Upper lobe of right lung (tissue), 1 donor: ENCODE measurements at regions not wholly inside any gene's neighbourhood (a gene's known extent, or its start where the extent isn't known, plus 50 kb on each side); places are given as distances from the start of the nearest gene placed in this dataset.

Source experiments
- ATAC-seq: fragments of 200-7000 bp; cut with Tn5 transposase; one replicate; pipeline ENCODE4 v1.9.1; 2020; ENCODE audit warnings: mild to moderate bottlenecking, moderate library complexity
- DNase-seq: peaks from one replicate; pipeline ENCODE4 v3.0.0-alpha.2; 2020
- H3K27ac ChIP-seq: fragments of 200-600 bp; one replicate; pipeline ENCODE4 v1.8.0; 2022
- H3K27me3 ChIP-seq: fragments of 200-600 bp; one replicate; pipeline ENCODE4 v1.8.0; 2022; ENCODE audit warnings: mild to moderate bottlenecking
- H3K36me3 ChIP-seq: fragments of 200-600 bp; one replicate; pipeline ENCODE4 v1.8.0; 2022
- H3K4me1 ChIP-seq: fragments of 200-600 bp; one replicate; pipeline ENCODE4 v1.8.0; 2022
- H3K4me3 ChIP-seq: fragments of 200-600 bp; one replicate; pipeline ENCODE4 v1.8.0; 2022; ENCODE audit warnings: mild to moderate bottlenecking
- H3K9me3 ChIP-seq: fragments of 200-600 bp; one replicate; pipeline ENCODE4 v1.8.0; 2022
- intact Hi-C: fragments of 100-400 bp; cut with DNase I; formaldehyde crosslinking; loops from one replicate; pipeline ENCODE4 v1.11.0; 2022
- TF ChIP-seq, protein P1 (sequence below): fragments of 200-600 bp; IDR thresholded peaks from one replicate; pipeline ENCODE4 v1.8.0; 2022; ENCODE audit warnings: antibody characterized with exemption
- donor health status: DM: no; HTN: yes; CAD: no; lungs with severe emphysema.

DNA sequence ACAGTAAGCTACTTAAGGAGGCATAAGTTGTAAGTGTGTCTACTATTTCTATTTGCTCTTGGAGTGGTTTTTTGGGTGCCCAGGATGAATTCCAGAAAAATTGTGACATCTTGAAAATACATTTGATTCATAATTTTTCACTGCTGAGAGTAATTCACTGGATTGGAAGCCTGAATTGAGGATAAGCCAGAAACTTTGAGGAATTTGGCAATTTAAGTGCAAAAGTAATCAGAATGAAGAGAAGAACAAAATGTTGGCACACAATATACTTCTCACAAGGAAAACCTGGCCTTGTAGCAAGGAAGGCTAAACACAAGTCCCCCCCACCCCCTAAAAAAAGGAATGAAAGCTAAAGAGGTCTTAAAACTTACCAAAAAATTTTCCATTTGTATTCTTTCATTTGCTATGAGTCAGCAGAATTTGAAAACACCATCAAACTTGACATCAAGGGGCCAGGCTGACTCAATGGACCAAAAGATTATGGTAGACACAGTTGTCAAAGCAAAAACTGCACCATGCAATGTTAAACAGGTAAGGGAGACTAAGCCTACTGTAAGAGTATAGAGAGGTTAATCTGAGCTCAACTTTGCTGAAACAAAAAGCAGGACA is 840.0 kb downstream of the FRK start:
- intact Hi-C loops = no loop called here
- no peak overlapping the region for H3K4me3 ChIP-seq
- no peaks in the 10 kb centered on the region for H3K27me3 ChIP-seq
- no peak for ATAC-seq
- DNase-seq = no peak
- no peaks in the 10 kb centered on the region for H3K4me1 ChIP-seq
- TF ChIP-seq, protein P1, sequence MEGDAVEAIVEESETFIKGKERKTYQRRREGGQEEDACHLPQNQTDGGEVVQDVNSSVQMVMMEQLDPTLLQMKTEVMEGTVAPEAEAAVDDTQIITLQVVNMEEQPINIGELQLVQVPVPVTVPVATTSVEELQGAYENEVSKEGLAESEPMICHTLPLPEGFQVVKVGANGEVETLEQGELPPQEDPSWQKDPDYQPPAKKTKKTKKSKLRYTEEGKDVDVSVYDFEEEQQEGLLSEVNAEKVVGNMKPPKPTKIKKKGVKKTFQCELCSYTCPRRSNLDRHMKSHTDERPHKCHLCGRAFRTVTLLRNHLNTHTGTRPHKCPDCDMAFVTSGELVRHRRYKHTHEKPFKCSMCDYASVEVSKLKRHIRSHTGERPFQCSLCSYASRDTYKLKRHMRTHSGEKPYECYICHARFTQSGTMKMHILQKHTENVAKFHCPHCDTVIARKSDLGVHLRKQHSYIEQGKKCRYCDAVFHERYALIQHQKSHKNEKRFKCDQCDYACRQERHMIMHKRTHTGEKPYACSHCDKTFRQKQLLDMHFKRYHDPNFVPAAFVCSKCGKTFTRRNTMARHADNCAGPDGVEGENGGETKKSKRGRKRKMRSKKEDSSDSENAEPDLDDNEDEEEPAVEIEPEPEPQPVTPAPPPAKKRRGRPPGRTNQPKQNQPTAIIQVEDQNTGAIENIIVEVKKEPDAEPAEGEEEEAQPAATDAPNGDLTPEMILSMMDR = no peak
- H3K9me3 ChIP-seq = no peaks in the 10 kb centered on the region
- H3K27ac ChIP-seq = no peak overlapping the region
- H3K36me3 ChIP-seq = no peaks in the 10 kb centered on the region

DNA sequence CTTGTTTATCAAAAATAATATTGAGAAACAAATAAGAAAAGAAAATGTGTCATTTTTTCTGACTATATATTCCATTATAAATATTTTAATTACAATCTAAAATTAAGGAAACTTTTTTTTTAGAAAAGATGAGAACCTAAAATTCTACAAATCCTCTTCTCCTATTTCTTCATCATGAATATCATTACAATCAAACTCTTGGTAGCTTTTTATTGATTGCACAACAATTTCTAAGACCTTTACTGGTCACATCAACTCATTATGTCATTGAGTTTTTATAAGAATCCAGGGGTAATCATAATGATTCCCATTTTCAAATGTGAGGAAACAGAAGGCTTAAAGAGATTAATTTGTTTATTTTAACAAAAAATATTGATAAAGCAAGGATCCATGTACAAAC is 841.0 kb downstream of the FRK start:
- intact Hi-C loops = no loop called here
- ATAC-seq (no peak), DNase-seq (no peak)
- Histone ChIP-seq H3K4me1 (no peaks in the 10 kb centered on the region), H3K9me3 (no peaks in the 10 kb centered on the region), H3K27ac (no peak overlapping the region), H3K27me3 (no peaks in the 10 kb centered on the region), H3K4me3 (no peak overlapping the region), H3K36me3 (no peaks in the 10 kb centered on the region)
- TF ChIP-seq, protein P1 = no peak

DNA sequence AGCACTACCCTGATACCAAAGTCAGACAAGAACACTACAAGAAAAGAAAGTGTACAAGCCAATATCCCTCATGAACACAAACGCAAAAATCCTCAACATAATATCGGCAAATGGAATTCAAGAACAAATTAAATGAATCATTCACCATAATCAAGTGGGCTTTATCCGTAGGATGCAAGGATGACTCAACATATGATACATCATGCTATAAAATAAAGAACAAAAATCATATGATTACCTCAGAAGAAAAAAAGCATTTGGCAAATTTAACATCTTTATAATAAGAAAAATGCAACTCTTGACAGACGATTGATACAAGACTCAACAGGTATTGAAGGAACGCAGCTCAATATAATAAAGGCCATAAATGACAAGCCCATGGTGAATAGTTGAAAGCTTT is 843.9 kb downstream of the FRK start:
- DNase-seq = no peak
- ATAC-seq = no peak
- TF ChIP-seq, protein P1 = no peak
- H3K27me3 ChIP-seq = no peaks in the 10 kb centered on the region
- H3K36me3 ChIP-seq = no peaks in the 10 kb centered on the region
- H3K4me1 ChIP-seq = no peaks in the 10 kb centered on the region
- intact Hi-C loops = no loop called here
- H3K4me3 ChIP-seq = no peak overlapping the region
- H3K9me3 ChIP-seq = no peaks in the 10 kb centered on the region
- no peak overlapping the region for H3K27ac ChIP-seq

DNA sequence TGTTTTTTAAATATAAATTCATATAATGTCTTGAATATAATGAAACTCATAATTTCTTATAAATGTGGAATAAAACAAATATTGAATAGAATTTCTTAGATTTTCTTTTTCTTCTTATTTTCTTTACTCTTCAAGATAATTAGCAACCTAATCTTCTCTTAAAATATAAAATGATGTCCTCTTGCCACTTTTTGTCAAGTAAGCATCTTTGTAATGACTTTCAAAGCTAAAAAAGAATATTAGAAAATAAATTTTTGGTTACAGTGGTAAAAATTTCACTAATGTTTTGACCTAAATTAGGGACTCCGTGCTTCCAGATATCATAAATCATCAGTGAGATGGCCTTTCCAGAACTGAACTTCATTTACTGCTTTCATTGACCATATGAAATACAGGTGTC is 846.4 kb downstream of the FRK start:
- intact Hi-C loops = no loop called here
- H3K36me3 ChIP-seq = no peaks in the 10 kb centered on the region
- no peak for ATAC-seq
- DNase-seq = no peak
- H3K27me3 ChIP-seq = no peaks in the 10 kb centered on the region
- H3K4me1 ChIP-seq = no peaks in the 10 kb centered on the region
- no peak overlapping the region for H3K4me3 ChIP-seq
- H3K9me3 ChIP-seq = no peaks in the 10 kb centered on the region
- no peak overlapping the region for H3K27ac ChIP-seq
- TF ChIP-seq, protein P1 = no peak

DNA sequence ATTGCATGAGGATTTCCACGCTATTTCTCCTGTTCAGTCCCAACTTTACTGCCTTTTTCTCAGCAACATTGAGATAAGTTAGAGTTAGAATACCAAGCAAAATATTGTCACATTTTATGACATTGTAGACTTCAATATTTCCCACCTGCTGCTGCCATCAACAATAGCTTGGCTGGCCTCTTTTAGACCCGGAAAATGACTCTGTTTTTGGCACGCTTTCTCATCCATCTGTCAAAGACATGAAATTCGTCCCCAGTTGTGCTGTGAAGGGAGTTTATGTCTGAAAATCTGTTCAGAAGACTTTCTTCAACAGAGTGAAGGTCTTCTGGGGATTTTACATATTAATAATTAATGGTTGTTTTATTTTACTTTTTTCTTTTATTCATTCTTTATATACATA is 857.3 kb downstream of the FRK start:
- intact Hi-C loops = no loop called here
- no peak overlapping the region for H3K27ac ChIP-seq
- no peak for ATAC-seq
- no peak overlapping the region for H3K4me3 ChIP-seq
- no peak for DNase-seq
- no peaks in the 10 kb centered on the region for H3K4me1 ChIP-seq
- no peaks in the 10 kb centered on the region for H3K36me3 ChIP-seq
- H3K27me3 ChIP-seq = no peaks in the 10 kb centered on the region
- TF ChIP-seq, protein P1 = no peak
- no peaks in the 10 kb centered on the region for H3K9me3 ChIP-seq

DNA sequence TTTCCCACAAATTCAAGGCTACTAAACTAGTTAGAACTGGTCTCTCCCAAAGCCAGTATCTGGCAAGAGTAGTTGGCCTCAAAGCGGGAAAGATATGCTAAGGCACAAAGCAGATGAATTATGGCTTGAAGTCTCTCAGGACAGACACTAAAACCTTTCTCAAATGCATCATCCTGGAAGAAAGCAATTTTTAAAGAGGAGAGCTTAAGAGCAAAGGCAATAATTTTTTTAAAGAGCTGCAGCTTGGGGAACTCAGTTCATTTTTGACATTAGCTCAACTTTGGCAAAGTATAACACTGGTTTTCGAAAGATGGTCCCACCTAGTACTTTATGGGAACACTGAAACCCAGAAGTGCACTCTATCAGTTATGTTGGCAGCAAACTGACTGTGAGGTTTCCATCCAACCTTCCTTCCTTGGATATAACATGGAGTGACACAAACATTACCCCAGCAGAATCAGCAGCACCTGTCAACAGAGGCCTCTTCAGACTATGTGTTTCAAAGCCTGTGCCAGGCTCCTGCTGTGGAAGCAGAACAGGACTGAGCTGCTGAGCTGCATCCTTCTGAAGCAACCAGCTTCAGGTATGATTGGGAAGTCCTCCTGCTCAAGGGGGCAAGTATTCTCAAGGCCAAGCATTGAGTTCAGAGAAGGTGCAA is 852.3 kb upstream of the HS3ST5 start:
- H3K9me3 ChIP-seq = no peaks in the 10 kb centered on the region
- intact Hi-C loops = no loop called here
- H3K27me3 ChIP-seq = no peaks in the 10 kb centered on the region
- ATAC-seq = no peak
- H3K4me3 ChIP-seq = no peak overlapping the region
- no peak for DNase-seq
- H3K36me3 ChIP-seq = no peaks in the 10 kb centered on the region
- H3K27ac ChIP-seq = no peak overlapping the region
- H3K4me1 ChIP-seq = no peaks in the 10 kb centered on the region
- TF ChIP-seq, protein P1 = no peak
